IMR-90 (cell line): ENCODE measurements at regions not wholly inside any gene's neighbourhood (a gene's known extent, or its start where the extent isn't known, plus 50 kb on each side); places are given as distances from the start of the nearest gene placed in this dataset.

Experiments
- ATAC-seq: fragments of 200-7000 bp; cut with Tn5 transposase; 2 replicates; pipeline ENCODE4 v1.9.1; 2020; ENCODE audit warnings: low read depth, mild to moderate bottlenecking, moderate library complexity
- BruUV-seq: library from RNA; stranded (reverse); fragments of 400-500 nt; replicated peaks from 2 replicates; lab custom pipeline; 2021; lab: Mats Ljungman, UMichigan
- CTCF ChIA-PET: fragments of 300-600 bp; formaldehyde crosslinking; extraction: SDS; loops from one replicate; lab custom pipeline; 2021; ENCODE audit warnings: antibody characterized with exemption; lab: Yijun Ruan, JAX
- POLR2A ChIA-PET: fragments of 300-600 bp; sonication (Branson Sonifier 250); formaldehyde crosslinking; loops from one replicate; lab custom pipeline; 2022; ENCODE audit warnings: antibody characterized with exemption; ENCODE audit not compliant: unreplicated experiment; lab: Charles Lee
- DNase-seq: peaks from one replicate; pipeline ENCODE4 v3.0.0; 2013
- H2AFZ ChIP-seq: replicated peaks from 2 replicates; pipeline ENCODE3; 2013; ENCODE audit warnings: low read length, mild to moderate bottlenecking; ENCODE audit not compliant: poor library complexity
- H2AK5ac ChIP-seq: 2 replicates; pipeline ENCODE4 v1.6.1; 2013; ENCODE audit warnings: low read depth, low read length, inconsistent platforms
- H2AK9ac ChIP-seq: replicated peaks from 2 replicates; pipeline ENCODE3; 2013; ENCODE audit warnings: mild to moderate bottlenecking, low read depth, low read length, moderate library complexity; ENCODE audit not compliant: poor library complexity
- H2BK120ac ChIP-seq: 2 replicates; pipeline ENCODE4 v1.6.1; 2013; ENCODE audit warnings: low read depth, low read length, inconsistent platforms
- H2BK15ac ChIP-seq: 3 replicates; pipeline ENCODE4 v1.6.1; 2013; ENCODE audit warnings: low read depth, low read length, inconsistent platforms
- H2BK20ac ChIP-seq: 2 replicates; pipeline ENCODE4 v1.6.1; 2013; ENCODE audit warnings: low read depth, mild to moderate bottlenecking, inconsistent platforms, low read length, moderate library complexity
- H2BK5ac ChIP-seq: 2 replicates; pipeline ENCODE4 v1.6.1; 2013; ENCODE audit warnings: mild to moderate bottlenecking, low read depth, low read length, inconsistent platforms; ENCODE audit not compliant: poor library complexity, severe bottlenecking
- H3K14ac ChIP-seq: replicated peaks from 2 replicates; pipeline ENCODE4 v1.6.1; 2013; ENCODE audit warnings: low read depth, low read length, inconsistent platforms
- H3K18ac ChIP-seq: 2 replicates; pipeline ENCODE4 v1.6.1; 2013; ENCODE audit warnings: low read depth, low read length, control low read depth
- H3K23ac ChIP-seq: 2 replicates; pipeline ENCODE4 v1.6.1; 2013; ENCODE audit warnings: low read depth, low read length, inconsistent platforms
- H3K27ac ChIP-seq: 2 replicates; pipeline ENCODE4 v1.5.1; 2013; ENCODE audit warnings: mild to moderate bottlenecking, control low read depth, low read length; ENCODE audit not compliant: insufficient read depth
- H3K27me3 ChIP-seq: 2 replicates; pipeline ENCODE4 v1.6.1; 2013; ENCODE audit warnings: low read length; ENCODE audit not compliant: control insufficient read depth, insufficient read depth
- H3K36me3 ChIP-seq: 2 replicates; pipeline ENCODE4 v1.6.1; 2013; ENCODE audit warnings: low read length, mixed read lengths; ENCODE audit not compliant: control insufficient read depth, insufficient read depth
- H3K4ac ChIP-seq: 2 replicates; pipeline ENCODE4 v1.6.1; 2013; ENCODE audit warnings: low read depth, low read length, inconsistent platforms
- H3K4me1 ChIP-seq: 2 replicates; pipeline ENCODE4 v1.6.1; 2013; ENCODE audit warnings: low read length, mixed read lengths; ENCODE audit not compliant: control insufficient read depth, insufficient read depth
- H3K4me2 ChIP-seq: 2 replicates; pipeline ENCODE4 v1.6.1; 2013; ENCODE audit warnings: low read depth, mild to moderate bottlenecking, control low read depth, low read length, moderate library complexity
- H3K4me3 ChIP-seq: 2 replicates; pipeline ENCODE4 v1.5.1; 2013; ENCODE audit warnings: low read depth, mild to moderate bottlenecking, control low read depth, low read length, moderate library complexity; ENCODE audit not compliant: insufficient read depth
- H3K56ac ChIP-seq: 2 replicates; pipeline ENCODE4 v1.6.1; 2013; ENCODE audit warnings: low read length, inconsistent platforms; ENCODE audit not compliant: insufficient read depth; ENCODE audit errors: extremely low read depth
- H3K79me1 ChIP-seq, 2 experiments: 2 replicates each; pipeline ENCODE4 v1.6.1; 2013; ENCODE audit warnings: low read length in 2 of 2, inconsistent platforms in 1 of 2, low read depth in 1 of 2
- H3K9ac ChIP-seq: 2 replicates; pipeline ENCODE4 v1.6.1; 2013; ENCODE audit warnings: low read depth, low read length, control low read depth
- H3K9me1 ChIP-seq: 2 replicates; pipeline ENCODE4 v1.6.1; 2013; ENCODE audit warnings: low read length, inconsistent platforms; ENCODE audit not compliant: insufficient read depth
- H3K9me3 ChIP-seq: 2 replicates; pipeline ENCODE4 v1.6.1; 2013; ENCODE audit warnings: low read length; ENCODE audit not compliant: control insufficient read depth, insufficient read depth
- H4K20me1 ChIP-seq: 2 replicates; pipeline ENCODE4 v1.6.1; 2013; ENCODE audit warnings: low read length, inconsistent platforms; ENCODE audit not compliant: insufficient read depth
- H4K5ac ChIP-seq: 2 replicates; pipeline ENCODE4 v1.6.1; 2013; ENCODE audit warnings: mild to moderate bottlenecking, low read depth, low read length, control low read depth
- H4K8ac ChIP-seq, 2 experiments: 2 replicates each; pipeline ENCODE4 v1.6.1; 2013; ENCODE audit warnings: low read depth in 2 of 2, low read length in 2 of 2, control low read depth in 1 of 2, inconsistent platforms in 1 of 2
- H4K91ac ChIP-seq: 2 replicates; pipeline ENCODE4 v1.6.1; 2013; ENCODE audit warnings: low read depth, low read length, inconsistent platforms; ENCODE audit not compliant: insufficient read depth
- BHLHE40 ChIP-seq: fragments of 150-350 bp; IDR thresholded peaks from 2 replicates; pipeline ENCODE4 v1.6.1; 2016; ENCODE audit warnings: mild to moderate bottlenecking, low read depth, low read length
- CEBPB ChIP-seq: IDR thresholded peaks from 2 replicates; pipeline ENCODE4 v1.6.1; 2012; ENCODE audit warnings: low read depth, low read length, improper control_type of control experiment
- CHD1 ChIP-seq: IDR thresholded peaks from 2 replicates; pipeline ENCODE4 v1.6.1; 2012; ENCODE audit warnings: low read depth, low read length, improper control_type of control experiment
- ELK1 ChIP-seq: fragments of 150-350 bp; IDR thresholded peaks from 2 replicates; pipeline ENCODE4 v1.6.1; 2016; ENCODE audit warnings: low read depth, mild to moderate bottlenecking, low read length, moderate library complexity, borderline replicate concordance
- FOS ChIP-seq: fragments of 150-350 bp; IDR thresholded peaks from 2 replicates; pipeline ENCODE4 v1.6.1; 2016; ENCODE audit warnings: low read depth, low read length
- MAFK ChIP-seq: IDR thresholded peaks from 2 replicates; pipeline ENCODE4 v1.6.1; 2012; ENCODE audit warnings: low read depth, low read length, improper control_type of control experiment
- MAZ ChIP-seq: IDR thresholded peaks from 2 replicates; pipeline ENCODE4 v1.6.1; 2012; ENCODE audit warnings: low read depth, mild to moderate bottlenecking, low read length, improper control_type of control experiment, moderate library complexity, borderline replicate concordance
- MXI1 ChIP-seq: IDR thresholded peaks from 2 replicates; pipeline ENCODE4 v1.6.1; 2012; ENCODE audit warnings: low read depth, mild to moderate bottlenecking, low read length, moderate library complexity, borderline replicate concordance
- NFE2L2 ChIP-seq: fragments of 150-350 bp; IDR thresholded peaks from 2 replicates; pipeline ENCODE4 v1.6.1; 2016; ENCODE audit warnings: low read depth, mild to moderate bottlenecking, low read length
- RAD21 ChIP-seq: IDR thresholded peaks from 2 replicates; pipeline ENCODE4 v1.6.1; 2012; ENCODE audit warnings: low read length, improper control_type of control experiment
- RCOR1 ChIP-seq: IDR thresholded peaks from 2 replicates; pipeline ENCODE4 v1.6.1; 2012; ENCODE audit warnings: mild to moderate bottlenecking, low read length, improper control_type of control experiment; ENCODE audit not compliant: insufficient replicate concordance
- RFX5 ChIP-seq: IDR thresholded peaks from 2 replicates; pipeline ENCODE4 v1.8.0; 2012; ENCODE audit warnings: low read depth, mild to moderate bottlenecking, low read length, moderate library complexity
- SMC3 ChIP-seq: fragments of 150-350 bp; IDR thresholded peaks from 2 replicates; pipeline ENCODE4 v1.6.1; 2016; ENCODE audit warnings: low read depth, mild to moderate bottlenecking, antibody characterized with exemption, low read length, moderate library complexity
- USF2 ChIP-seq: fragments of 150-350 bp; IDR thresholded peaks from 2 replicates; pipeline ENCODE4 v1.6.1; 2017; ENCODE audit warnings: mild to moderate bottlenecking, antibody characterized with exemption, low read length, low read depth
- WGBS, 2 experiments: methylation state at CpG; one replicate each; pipeline versions ENCODE4 v1.1.5 to v1.1.7; 2013; ENCODE audit warnings: missing lambda C conversion rate in 2 of 2; ENCODE audit not compliant: insufficient read length in 1 of 2; ENCODE audit errors: extremely low coverage in 2 of 2; 5-methylcytosine and 5-hydroxymethylcytosine counted together
- dilution Hi-C: fragments of 300-500 bp; cut with HindIII; formaldehyde crosslinking; loops from one replicate; pipeline ENCODE4 v1.14.3; 2018; ENCODE audit warnings: low sequenced_read_pairs; ENCODE audit not compliant: unreplicated experiment
- in situ Hi-C: fragments of 300-500 bp; cut with MboI; formaldehyde crosslinking; loops from 3 replicates; pipeline ENCODE4 v1.14.3; 2019; ENCODE audit warnings: low sequenced_read_pairs, inconsistent platforms, mixed read lengths
- intact Hi-C: fragments of 100-400 bp; cut with micrococcal nuclease; formaldehyde crosslinking; loops from 2 replicates; pipeline ENCODE4 v1.10.0; 2022

- dilution Hi-C loops: no loop called here
- Histone ChIP-seq H2BK15ac (no peak overlapping the region), H3K79me1 (no peaks in the 10 kb centered on the region)
Measured at GRCh38 chr3:95148107-95148506, 1085.2 kb downstream of the NSUN3 start.

More at GRCh38 chr3:95148107-95148506, 1085.2 kb downstream of the NSUN3 start:
- no peak overlapping the region for H2AK5ac ChIP-seq
- H3K14ac ChIP-seq: no peak overlapping the region
- ChIA-PET CTCF (interaction anchor here (1.4 kb wide), 1 partner anchor 13 kb away, joined by 3 read pairs; no protein-coding TSS in a partner anchor), POLR2A (no interaction called here)
- H3K23ac ChIP-seq: no peak overlapping the region
- no peak overlapping the region for H2AK9ac ChIP-seq
- no peak overlapping the region for H3K9ac ChIP-seq
- TF ChIP-seq CEBPB (no peak), USF2 (no peak), RCOR1 (no peak), RAD21 (no peak), MAZ (no peak), NFE2L2 (no peak), CHD1 (no peak), ELK1 (no peak), RFX5 (no peak), BHLHE40 (no peak), SMC3 (no peak), MAFK (no peak), FOS (no peak), MXI1 (no peak)
- peaks cover 2% of the 10 kb centered on the region; the same call in 1 of the 2 replicates for H3K9me3 ChIP-seq
- H3K4me2 ChIP-seq: no peak overlapping the region
- WGBS, 2 experiments: no CpG with 5 or more reads among the region's 3 CpGs
- no peak overlapping the region for H3K4ac ChIP-seq
- H2BK120ac ChIP-seq: no peak overlapping the region
- no peaks in the 10 kb centered on the region for H3K4me1 ChIP-seq
- H3K27ac ChIP-seq: no peak overlapping the region
- H2BK20ac ChIP-seq: no peak overlapping the region
- no peaks in the 10 kb centered on the region for H3K36me3 ChIP-seq
- ATAC-seq (no peak), DNase-seq (no peak)
- no peak overlapping the region for H3K18ac ChIP-seq
- H3K27me3 ChIP-seq: no peaks in the 10 kb centered on the region
- no peaks in the 10 kb centered on the region for H3K9me1 ChIP-seq
- H4K5ac ChIP-seq: no peak overlapping the region
- no peak overlapping the region for H3K56ac ChIP-seq
- in situ Hi-C loops: no loop called here
- intact Hi-C loops: no loop called here
- H2AFZ ChIP-seq: no peak overlapping the region
- no peak overlapping the region for H3K4me3 ChIP-seq
- H4K91ac ChIP-seq: no peak overlapping the region
- no TSS peak for BruUV-seq
- no peak overlapping the region for H4K8ac ChIP-seq
- H4K20me1 ChIP-seq: no peaks in the 10 kb centered on the region
- H2BK5ac ChIP-seq: no peak overlapping the region
